Pancreas (tissue), 10 donors: ENCODE measurements at regions not wholly inside any gene's neighbourhood (a gene's known extent, or its start where the extent isn't known, plus 50 kb on each side); places are given as distances from the start of the nearest gene placed in this dataset.

ENCODE experiments used
- ATAC-seq, 4 donors: fragments of 200-7000 bp; cut with Tn5 transposase; one replicate each; pipeline versions ENCODE4 v1.8.0 to v1.9.1; 2020; ENCODE audit warnings: mild to moderate bottlenecking in 4 of 4, moderate library complexity in 4 of 4
- DNase-seq, 6 donors: peaks; one replicate each; pipeline ENCODE4 v3.0.0-alpha.2; 2020
- FAIRE-seq: peaks from 2 replicates; lab custom pipeline; 2012; peaks lifted over from hg19 to GRCh38; lab: Jason Lieb, UNC
- H3K27ac ChIP-seq, 4 donors: fragments of 200-600 bp; sonication (generic); 1 replicate in 3 of 4; 2 replicates in 1 of 4; pipeline versions ENCODE4 v1.5.0 to v1.8.0; 2020
- H3K27me3 ChIP-seq, 4 donors: fragments of 200-600 bp; one replicate each; pipeline ENCODE4 v1.8.0; 2021
- H3K36me3 ChIP-seq, 3 donors: fragments of 200-600 bp; sonication (generic) in 1 of 3; one replicate each; pipeline versions ENCODE4 v1.5.0 to v1.8.0; 2020 to 2021
- H3K4me1 ChIP-seq, 3 donors: fragments of 200-600 bp; one replicate each; pipeline ENCODE4 v1.8.0; 2021
- H3K4me3 ChIP-seq, 4 donors: fragments of 200-600 bp; sonication (generic) in 2 of 4; one replicate each; pipeline versions ENCODE4 v1.5.0 to v1.8.0; 2020 to 2021
- H3K9me3 ChIP-seq, 4 donors: fragments of 200-600 bp; one replicate each; pipeline ENCODE4 v1.8.0; 2021
- CTCF ChIP-seq, 4 donors: fragments of 200-600 bp; sonication (generic) in 3 of 4; IDR thresholded peaks; one replicate each; pipeline versions ENCODE4 v1.5.0 to v1.8.0; 2021; ENCODE audit warnings: antibody characterized with exemption in 4 of 4
- WGBS, 2 donors: extraction: QIAGEN DNeasy Blood & Tissue Kit; methylation state at CpG; one replicate each; pipeline ENCODE4 v1.1.7; 2013; 5-methylcytosine and 5-hydroxymethylcytosine counted together
- intact Hi-C, 3 donors: fragments of 100-400 bp; cut with DNase I; formaldehyde crosslinking; loops; one replicate each; pipeline versions ENCODE4 v1.11.1 to v1.14.2; 2022
- donor health status: healthy with polysubstance abuse.
- donor health status: DM: no; HTN: no; CAD: no; lungs with moderate emphysema.
- donor health status: DM: no; HTN: no; CAD: no.
- donor health status: control.
- donor health status: control.
- donor health status: Bipolar disorder and iron deficiency.
- donor health status: DM: yes; HTN: yes; CAD: no.
- donor health status: DM: no; HTN: no; CAD: no.
- donor health status: DM: no; HTN: no; CAD: no.
- donor health status: DM: yes; HTN: yes; CAD: no.

GRCh38 chr13:47518530-47518929 is 482.5 kb downstream of the SUCLA2 start:
- TF ChIP-seq CTCF (IDR thresholded peaks at IDR 0.05) = no peak
- Histone ChIP-seq H3K36me3 (no peaks in the 10 kb centered on the region), H3K27me3 (no peaks in the 10 kb centered on the region), H3K4me3 (no peak overlapping the region), H3K4me1 (no peaks in the 10 kb centered on the region), H3K9me3 (no peaks in the 10 kb centered on the region), H3K27ac (no peak overlapping the region)
- no peak for DNase-seq
- WGBS, 2 donors = 86 to 93% methylated on average over 1 of the region's 1 CpG
- no peak for ATAC-seq
- intact Hi-C loops = no loop called here
- no peak for FAIRE-seq

- 67 to 70% methylated on average over 1 of the region's 1 CpG for WGBS, 2 donors
- no peak for TF ChIP-seq CTCF (IDR thresholded peaks at IDR 0.05)
- H3K36me3 ChIP-seq = no peaks in the 10 kb centered on the region
- FAIRE-seq = no peak
- no peak for ATAC-seq
- H3K27ac ChIP-seq = no peak overlapping the region
- H3K4me3 ChIP-seq = no peak overlapping the region
- no peaks in the 10 kb centered on the region for H3K9me3 ChIP-seq
- no peaks in the 10 kb centered on the region for H3K4me1 ChIP-seq
- H3K27me3 ChIP-seq = no peaks in the 10 kb centered on the region
- DNase-seq = no peak
- intact Hi-C loops = no loop called here
Observed at GRCh38 chr13:47511647-47512046, 489.4 kb downstream of the SUCLA2 start.

- ATAC-seq (no peak), DNase-seq (no peak), FAIRE-seq (no peak)
- Histone ChIP-seq H3K9me3 (no peaks in the 10 kb centered on the region), H3K4me1 (no peaks in the 10 kb centered on the region), H3K36me3 (no peaks in the 10 kb centered on the region), H3K27me3 (no peaks in the 10 kb centered on the region), H3K4me3 (no peak overlapping the region), H3K27ac (no peak overlapping the region)
- no peak for TF ChIP-seq CTCF (IDR thresholded peaks at IDR 0.05)
- WGBS, 2 donors = 62 to 72% methylated on average over 5 of the region's 5 CpGs
- intact Hi-C loops = no loop called here
Observed at GRCh38 chr13:47508527-47509228, 492.4 kb downstream of the SUCLA2 start.

- no peaks in the 10 kb centered on the region for H3K36me3 ChIP-seq
- no peaks in the 10 kb centered on the region for H3K4me1 ChIP-seq
- no peak for TF ChIP-seq CTCF (IDR thresholded peaks at IDR 0.05)
- 42 to 46% methylated on average over 2 of the region's 2 CpGs for WGBS, 2 donors
- intact Hi-C loops = no loop called here
- H3K4me3 ChIP-seq = no peak overlapping the region
- DNase-seq (no peak), ATAC-seq (peak in 3 of 4 donors; percentile 29 to 67 (median 43)), FAIRE-seq (no peak)
- no peaks in the 10 kb centered on the region for H3K27me3 ChIP-seq
- no peaks in the 10 kb centered on the region for H3K9me3 ChIP-seq
- no peak overlapping the region for H3K27ac ChIP-seq
Observed at GRCh38 chr13:47503475-47503874, 497.6 kb downstream of the SUCLA2 start.

GRCh38 chr13:47502166-47502565 is 498.9 kb downstream of the SUCLA2 start:
- H3K27me3 ChIP-seq = no peaks in the 10 kb centered on the region
- no peak for ATAC-seq

More at GRCh38 chr13:47502166-47502565, 498.9 kb downstream of the SUCLA2 start:
- no peak overlapping the region for H3K4me3 ChIP-seq
- 62 to 63% methylated on average over 2 of the region's 2 CpGs for WGBS, 2 donors
- H3K36me3 ChIP-seq = no peaks in the 10 kb centered on the region
- H3K9me3 ChIP-seq = no peaks in the 10 kb centered on the region
- no peak overlapping the region for H3K27ac ChIP-seq
- FAIRE-seq (no peak), DNase-seq (no peak)
- TF ChIP-seq CTCF (IDR thresholded peaks at IDR 0.05) = no peak
- intact Hi-C loops = no loop called here
- no peaks in the 10 kb centered on the region for H3K4me1 ChIP-seq
